ENCODE measurements at regions not wholly inside any gene's neighbourhood (a gene's known extent, or its start where the extent isn't known, plus 50 kb on each side); places are given as distances from the start of the nearest gene placed in this dataset.
A peak's percentile ranks its signal among the peaks of the same experiment; 100 is the strongest.
"Not testable (repeated sequence)": the region's sequence is repeated elsewhere in the genome, so short reads cannot be mapped to it uniquely, and the experiment has no call there.

DNA sequence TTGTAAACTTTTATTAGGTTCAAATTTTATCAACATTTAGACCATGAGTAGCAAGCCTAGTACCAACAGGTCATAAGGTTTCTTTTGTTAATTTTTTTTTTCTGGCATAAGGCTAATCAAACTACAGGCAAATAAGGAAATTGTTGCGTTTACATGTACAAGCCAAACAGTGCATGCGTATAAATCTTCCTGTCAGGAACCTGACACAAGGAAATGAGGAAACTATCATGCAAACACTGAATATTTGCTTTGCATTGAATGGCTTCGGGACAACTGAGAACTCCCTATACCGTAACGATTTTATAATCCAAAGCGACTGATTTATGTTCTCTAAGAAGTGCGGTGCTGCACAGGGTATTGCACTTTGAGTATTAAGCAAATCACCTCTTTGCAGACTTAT, 133.0 kb upstream of the TRPC4 start:
- DNase-seq = no peak

DNA sequence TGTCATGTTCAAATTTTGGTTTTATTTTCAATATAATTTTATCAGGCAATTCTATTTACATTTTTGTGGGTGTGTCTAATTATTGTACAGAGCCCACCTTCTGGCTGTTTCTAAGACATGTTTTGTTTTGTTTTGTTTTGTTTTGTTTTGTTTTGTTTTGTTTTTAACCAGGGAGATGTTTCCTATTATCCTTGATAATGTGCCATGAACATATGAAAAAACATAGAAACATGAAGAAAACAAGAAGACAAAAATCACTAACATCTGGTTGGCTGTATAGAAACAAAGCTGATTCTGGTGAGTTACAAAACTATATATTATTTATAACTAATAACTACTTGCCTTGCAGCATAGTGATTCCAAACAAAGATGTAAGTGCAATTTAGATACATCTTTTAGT, 128.1 kb upstream of the TRPC4 start:
- DNase-seq = no peak

DNA sequence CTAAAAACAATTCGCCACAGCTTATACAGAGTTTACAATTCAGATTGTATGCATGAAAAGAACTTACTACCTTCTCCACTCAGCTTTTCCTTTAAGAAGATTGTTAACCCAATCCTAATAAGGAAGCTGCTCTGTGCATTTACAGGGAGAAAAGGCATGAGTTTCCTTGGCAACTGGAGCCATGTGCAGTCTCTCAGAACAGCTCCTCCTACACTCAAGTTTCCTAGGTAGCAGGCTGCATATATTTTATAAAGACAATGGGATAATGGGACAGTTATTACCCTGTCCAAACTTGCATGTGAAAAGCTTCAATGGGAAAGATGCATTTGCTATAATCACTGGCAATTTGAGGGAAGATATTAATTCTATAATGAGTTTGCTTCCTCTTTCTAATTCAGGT, 125.5 kb upstream of the TRPC4 start:
- peak in 16 of 56 donors; percentile 3 to 63 (median 16) for DNase-seq

DNA sequence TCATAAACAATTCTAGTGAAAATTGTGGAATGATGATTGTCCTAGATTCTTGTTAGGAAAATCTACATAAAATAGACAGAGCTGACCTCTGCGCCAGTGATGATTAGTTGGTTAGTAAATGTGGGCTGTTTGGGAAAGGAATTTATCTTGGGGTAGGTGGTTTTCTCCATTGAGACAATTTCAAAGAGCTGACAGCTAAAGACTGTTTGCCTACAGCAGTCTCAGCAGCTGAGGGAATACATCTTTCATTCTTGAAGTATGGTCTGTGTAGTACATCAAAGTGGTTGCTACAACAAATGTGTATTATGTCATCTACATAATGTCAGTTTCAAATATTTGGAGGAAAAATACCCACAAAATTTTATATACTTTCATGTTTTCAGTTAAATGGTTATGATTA, 117.2 kb upstream of the TRPC4 start:
- no peak for DNase-seq

DNA sequence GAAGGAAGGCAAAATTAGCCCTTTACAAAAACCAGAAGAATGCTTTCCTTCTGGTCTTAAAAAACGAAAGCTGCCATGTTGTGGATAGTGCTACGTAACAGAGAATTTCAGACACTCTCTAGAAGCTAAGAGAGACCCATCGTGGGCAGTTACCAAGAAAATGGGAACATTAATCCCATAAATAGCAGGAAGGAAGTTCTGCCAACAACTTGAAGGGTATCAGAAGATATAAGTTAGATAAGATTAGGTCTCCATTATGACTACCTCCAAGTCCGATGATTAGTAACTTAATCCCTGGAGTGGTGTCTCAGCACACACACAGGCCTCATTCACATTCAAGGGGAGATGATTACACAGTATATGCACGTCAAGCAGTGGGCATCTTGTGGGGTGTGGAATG, 115.7 kb upstream of the TRPC4 start:
- no peak for DNase-seq

DNA sequence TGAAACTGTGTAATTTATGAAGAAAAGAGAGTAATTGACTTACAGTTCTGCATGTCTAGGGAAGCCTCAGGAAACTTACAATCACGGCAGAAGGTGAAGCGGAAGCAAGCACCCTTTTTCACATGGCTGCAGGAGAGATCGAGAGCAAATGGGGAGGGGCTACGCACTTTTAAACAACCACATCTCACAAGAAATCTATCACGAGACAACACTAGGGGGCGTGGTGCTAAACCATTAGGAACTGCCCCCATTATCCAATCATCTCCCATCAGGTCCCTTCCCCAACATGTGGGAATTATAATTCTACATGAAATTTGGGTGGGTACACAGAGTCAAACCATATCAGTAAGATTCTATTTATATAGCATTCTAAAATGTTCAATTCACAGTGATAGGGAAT, 114.8 kb upstream of the TRPC4 start:
- no peak for DNase-seq

DNA sequence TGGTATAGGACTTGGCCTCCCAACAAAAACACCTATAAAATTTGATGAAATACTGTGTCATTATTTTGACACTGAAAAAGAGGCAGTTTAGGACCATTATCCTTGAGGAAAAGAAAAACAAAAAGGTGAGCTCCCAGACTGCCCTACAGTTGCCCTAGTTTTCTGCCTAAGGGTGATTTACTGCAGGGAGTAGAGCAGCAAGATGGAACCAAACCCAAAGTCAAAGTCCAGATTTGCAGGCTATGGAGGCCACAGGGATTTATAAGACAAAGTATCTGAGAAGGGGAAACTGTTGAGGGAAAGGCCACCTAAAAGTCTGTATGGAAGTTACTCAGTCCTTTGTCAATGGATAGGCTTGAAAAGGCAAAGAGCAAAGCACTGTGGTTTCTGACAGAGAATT, 112.4 kb upstream of the TRPC4 start:
- DNase-seq = no peak

DNA sequence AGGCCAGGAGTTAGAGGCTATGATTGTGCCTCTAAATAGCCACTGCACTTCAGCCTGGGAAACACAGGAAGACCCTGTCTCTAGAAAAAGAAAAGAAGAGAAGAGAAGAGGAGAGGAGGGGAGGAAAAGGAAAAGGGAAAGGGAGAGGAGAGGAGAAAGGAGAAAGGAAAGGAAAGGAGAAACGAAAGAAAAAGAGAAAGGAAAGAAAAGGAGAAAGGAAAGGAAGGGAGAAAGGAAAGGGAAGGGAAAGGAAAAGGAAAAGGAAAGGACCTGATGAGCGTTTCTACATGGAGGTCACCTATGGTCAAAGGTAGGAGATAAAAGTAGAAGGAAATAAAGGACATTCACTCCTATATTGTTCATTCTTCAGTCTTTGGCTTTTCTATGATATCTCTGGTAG, 109.1 kb upstream of the TRPC4 start:
- DNase-seq = no peak

DNA sequence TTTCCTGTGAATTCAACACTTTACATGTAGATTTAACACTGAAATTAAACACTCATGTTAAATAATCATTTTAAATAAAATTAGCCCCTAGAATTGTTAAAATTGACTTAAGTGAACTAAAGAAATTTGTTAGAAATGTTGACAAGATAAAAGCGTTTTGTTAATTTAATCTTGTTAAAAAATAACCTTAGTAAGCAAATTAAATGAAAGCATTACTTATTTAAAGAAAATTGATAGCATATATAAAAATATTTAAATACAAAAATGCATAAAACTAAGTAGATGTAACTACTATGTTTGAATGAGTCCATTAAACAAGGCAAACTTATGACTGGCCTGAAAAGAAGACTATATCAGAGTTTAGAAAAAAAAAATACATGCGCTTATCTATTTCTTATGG, 99.0 kb upstream of the TRPC4 start:
- no peak for DNase-seq

DNA sequence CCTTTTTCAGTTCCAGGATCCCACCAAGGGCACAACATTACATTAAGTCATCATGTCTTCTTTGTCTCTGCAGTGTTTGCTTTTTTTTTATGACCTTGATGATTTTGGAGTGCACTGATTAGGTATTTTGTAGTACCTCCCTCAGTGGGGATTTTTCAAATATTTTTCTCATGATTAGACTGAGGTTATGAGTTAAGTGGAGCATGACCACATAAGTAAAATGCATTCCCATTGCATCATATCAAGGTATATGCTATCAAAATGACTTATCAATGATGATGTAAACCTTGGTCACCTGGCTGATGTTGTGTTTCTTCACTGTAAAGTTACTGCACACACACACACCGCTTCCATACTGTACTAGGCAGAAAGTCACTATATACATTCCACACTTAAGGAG, 96.7 kb upstream of the TRPC4 start:
- no peak for DNase-seq

DNA sequence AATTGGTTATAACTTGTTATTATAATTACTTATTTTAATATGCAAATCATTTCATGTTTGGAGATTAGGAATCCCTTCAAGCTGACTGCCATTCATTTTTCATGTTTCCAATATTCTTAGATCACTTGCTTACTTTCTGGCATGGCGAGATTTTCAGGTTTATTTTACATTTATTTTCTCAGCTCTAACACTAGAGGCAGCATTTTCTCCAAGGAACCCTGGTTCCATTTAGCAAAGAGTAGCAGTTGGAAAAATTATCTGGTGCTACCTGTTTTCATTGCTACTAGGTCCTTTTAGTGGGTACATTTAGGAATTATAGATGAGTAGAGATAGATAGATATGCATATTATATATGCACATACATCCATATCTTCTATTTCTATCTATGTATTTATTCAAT, 90.9 kb upstream of the TRPC4 start:
- no peak for DNase-seq

DNA sequence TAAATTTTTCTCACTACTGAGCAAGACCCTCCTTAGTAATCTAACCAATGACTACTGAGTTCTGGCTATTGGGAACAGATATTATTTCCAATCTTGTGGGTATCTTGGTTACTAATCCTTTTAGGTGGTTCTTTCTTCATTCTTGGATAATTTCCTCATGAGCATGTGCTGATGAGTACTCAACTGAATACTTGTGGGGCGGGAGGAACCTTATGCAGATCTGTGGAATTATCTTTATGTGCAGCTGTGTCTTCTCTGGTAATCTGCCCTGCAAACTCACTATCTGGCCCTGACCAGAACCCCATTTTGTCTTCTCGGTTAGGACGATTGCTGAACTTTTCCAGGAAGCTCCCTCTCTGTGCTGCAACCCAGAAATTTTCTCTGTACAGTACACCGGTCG, 89.7 kb upstream of the TRPC4 start:
- no peak for DNase-seq

DNA sequence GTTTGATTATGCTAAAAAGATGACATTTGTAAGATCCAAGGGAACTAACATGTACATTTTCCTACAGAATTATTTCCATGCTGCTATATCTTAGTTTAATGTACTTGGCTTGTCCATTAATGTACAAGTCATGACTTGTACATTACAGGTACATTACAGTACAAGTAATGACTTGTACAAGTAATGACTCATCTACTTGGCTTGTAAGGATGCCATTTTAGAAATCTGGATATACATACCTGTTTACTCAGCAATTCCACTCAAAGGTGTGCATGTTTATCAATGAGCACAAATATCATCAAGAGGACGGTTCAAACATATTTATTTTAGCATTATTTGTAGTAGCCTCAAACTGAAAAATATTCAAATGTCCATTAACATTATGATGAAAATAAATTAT, 87.0 kb upstream of the TRPC4 start:
- no peak for DNase-seq

DNA sequence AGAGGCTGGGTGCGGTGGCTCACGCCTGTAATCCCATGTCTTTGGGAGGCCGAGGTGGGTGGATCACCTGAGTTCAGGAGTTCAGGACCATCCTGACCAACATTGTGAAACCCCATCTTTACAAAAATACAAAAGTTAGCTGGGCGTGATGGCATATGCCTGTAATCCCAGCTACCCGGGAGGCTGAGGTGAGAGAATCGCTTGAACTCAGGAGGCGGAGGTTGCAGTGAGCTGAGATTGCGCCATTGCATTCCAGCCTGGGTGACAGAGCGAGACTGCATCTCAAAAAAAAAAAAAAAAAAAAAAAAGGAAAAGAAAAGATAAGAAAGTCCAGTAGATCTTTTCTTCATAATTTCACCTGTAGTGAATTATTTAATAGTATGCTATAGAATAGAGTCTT, 85.0 kb upstream of the TRPC4 start:
- DNase-seq = not testable (repeated sequence)

DNA sequence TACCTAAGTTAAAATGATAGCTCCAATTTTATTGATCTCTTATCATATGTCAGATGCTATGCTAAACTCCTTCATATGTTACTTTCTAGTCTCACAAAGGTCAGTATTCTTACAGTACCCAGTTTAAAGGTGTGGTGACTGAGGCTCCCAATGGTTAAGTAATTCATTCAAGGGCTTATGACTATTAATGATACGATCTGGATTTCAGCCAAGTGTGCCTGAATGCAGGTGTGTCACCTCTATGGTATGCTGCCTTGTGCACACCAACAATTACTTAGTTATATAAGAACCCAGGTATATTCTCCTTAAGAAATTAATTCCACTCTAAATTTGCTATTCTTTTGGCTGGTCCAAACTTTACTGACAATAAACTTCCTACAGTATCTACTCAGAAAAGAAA, 84.6 kb upstream of the TRPC4 start:
- DNase-seq = no peak

DNA sequence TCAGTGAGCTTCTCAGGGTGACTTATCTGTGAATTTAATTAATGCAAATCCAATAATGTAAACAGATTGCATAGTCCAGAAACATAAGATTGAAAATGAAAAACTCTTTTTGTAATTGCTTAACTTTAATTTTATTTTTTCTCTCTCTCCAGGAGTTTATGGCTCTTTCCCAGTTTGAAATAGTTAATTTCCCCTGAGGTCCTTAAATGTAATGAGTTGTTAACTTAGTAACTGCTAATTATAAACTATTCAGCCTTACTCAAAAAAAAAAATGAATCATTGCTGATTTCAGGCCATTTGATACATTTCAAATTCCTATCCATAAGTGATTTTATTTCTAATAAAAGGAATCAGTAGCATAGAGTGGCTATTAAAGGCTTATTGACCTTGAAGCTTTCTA, 84.1 kb upstream of the TRPC4 start:
- no peak for DNase-seq

DNA sequence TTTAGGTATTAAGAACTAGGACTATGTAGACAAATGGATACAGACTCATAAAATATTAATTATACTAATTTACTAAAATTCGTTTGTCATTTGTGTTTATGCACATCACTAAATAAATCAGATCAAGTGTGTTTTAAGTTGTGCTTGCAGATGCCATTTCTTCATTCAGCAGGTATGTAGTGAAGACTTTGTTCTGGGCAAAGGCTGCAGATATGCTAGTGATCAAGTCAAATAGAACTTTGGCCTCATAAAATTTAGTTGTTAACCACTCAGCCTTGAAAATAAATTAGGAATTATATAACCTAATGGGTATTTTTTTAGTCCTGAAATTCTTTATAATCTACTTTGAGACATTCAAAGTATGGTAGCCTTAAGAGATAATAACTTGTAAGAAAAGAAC, 80.4 kb upstream of the TRPC4 start:
- no peak for DNase-seq

DNA sequence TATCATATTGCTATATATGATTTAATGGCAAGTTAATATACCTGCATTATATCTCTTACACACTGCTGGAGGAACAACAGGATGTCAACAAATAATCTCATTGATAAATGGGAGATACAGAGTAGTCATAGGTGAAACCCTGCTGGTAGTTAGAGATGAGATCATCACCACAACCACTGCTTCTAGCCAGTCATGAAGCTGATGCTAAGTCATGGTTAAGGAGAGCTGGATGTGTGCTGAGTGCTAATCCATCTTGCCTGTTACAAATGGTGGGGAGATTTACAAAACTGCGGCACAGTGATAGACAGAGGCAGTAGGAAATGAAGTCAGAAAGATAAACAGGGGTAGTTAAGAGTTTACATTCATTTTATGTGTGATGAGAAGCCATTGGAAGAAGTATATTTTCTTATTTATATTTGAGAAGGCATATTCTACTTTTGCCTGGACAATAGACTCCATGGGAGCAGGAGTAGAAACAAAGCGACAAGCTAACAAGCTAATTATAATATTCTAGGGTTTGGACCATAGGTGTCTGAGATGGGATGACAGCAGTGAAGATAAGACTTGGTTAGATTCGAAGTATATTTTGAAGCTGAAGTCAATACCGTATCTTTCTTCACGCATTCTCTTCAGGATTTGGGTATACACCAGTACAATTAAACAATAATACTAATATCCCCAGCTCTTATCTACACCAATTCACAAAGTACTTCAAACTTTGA, 78.0 kb upstream of the TRPC4 start:
- no peak for DNase-seq

DNA sequence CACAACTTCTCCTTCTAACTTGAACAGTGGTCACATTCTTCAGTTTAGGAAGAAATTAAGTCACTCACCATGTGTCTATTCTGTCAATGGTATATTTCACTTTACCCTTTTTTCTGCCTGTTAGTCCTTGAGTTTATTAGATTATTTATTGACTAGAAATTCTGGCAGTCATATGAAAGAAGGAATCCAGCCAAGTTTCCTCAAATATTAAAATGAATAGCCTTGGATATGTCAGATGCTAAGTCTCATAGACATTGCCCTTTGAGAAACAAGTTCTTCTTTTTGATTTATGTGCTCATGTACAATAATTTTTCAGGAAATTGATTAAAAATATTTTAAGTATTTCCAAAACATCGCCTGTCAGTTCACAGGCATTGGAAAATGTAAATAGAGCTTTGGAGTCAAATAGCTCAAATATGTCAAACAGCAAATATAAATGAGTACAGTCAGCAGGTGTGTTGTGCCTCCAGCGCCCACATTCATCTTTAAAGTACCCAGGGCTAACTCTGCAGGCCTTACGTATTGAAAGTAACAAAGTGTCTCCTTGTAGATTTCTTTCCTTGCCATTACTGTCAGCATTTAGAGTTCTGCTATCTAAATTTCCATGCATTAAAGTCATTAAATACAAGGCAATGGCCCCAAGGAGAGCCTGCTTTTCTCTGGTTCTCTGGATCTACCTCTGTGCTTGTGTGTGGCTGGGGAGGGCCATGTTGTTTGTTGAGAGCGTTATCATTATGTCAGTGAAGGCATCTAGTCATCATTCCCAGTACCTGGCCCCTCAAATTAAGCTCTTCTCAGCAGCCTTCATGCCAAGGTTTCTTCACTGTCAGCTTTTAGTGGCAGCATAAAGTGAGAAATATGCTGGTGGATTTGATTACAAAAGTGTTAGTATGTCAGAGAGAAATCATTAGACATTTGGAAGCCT, 76.3 kb upstream of the TRPC4 start:
- DNase-seq = no peak

DNA sequence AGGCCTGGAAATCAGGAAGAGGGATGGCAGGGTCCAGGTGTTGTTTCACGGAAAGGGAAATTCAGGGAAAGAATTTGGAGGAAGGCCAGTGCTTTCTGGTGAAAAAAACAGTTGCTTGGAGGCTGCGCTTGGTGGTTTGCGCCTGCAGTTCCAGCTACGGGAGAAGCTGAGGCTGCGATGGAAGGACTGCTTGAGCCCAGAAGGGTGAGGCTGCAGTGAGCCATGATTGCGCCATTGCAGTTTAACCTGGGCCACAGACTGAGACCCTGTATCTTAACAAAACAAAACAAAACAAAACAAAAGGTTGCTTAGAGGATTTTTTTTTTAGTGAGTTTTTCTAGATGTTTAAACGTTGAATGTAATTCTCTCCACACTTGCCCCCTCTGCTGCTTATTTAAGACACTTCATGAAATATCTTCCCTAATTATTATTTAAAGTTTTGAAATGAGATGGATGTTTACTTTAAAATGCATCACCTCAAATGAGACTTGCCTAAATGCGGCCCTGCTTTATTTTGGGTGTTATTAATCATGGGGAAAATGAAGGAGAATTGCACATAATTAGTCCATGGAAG, 75.4 kb upstream of the TRPC4 start:
- no peak for DNase-seq

DNA sequence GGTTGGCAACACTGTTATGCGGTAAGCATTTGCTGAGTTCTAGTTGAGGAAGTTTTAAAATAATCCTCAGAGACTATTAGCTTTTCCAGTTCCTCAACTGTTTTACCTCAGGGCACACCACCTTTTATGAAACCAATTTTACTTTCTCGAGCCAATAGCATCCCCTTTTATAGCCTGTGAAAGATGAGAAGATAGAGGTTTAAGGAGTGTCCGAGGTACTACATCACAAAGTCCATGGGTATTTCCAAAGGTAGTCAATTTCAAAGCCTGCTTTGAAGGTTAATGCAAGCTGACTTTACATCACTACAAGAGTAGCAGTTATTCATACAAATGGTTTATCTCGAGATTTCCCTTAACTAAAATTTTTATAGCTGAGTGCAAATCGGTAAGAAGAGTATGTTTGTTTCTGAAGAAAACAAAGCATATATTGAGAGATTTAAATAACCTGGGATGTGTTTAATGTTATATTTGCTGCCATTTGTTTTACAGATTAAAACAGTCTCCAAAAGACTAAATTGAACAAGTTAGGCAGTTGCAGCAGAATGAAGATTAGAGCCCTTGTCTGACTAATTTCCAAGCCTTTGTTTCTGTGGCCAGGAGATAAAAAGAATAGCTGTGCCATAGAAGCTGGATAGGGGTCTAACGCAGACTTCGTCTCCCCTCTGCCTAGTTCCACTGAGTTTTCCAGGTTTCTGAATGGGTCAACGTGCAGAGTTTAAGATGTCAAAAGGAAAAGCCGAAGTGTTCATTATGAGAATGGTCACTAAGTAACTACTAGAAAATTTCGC, 74.7 kb upstream of the TRPC4 start:
- DNase-seq = no peak

DNA sequence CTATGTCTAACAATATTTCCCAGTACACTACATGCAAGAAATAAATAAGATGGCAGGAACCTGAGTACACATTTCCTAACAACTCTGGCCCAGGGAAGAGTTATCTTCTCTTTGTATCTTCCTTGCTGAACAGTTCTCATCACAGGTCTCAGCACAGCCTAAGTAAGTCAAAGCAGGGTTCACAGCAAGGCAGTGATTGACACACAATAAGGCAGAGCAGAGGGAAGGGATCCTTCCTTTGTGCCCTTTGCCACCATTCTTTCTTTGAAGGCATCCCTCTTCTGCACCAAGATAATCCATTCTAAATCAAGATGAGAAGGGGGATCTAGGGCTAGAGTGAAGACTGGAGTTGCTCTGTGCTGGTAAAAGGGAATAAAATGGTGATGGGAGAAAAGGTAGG, 73.4 kb upstream of the TRPC4 start:
- DNase-seq = no peak

Measured in nucleus accumbens (tissue), 56 donors.